Mesendoderm (in vitro differentiated cells): ENCODE measurements at regions not wholly inside any gene's neighbourhood (a gene's known extent, or its start where the extent isn't known, plus 50 kb on each side); places are given as distances from the start of the nearest gene placed in this dataset.

Source experiments
- DNase-seq: peaks from one replicate; pipeline ENCODE4 v3.0.0; 2013
- H2AK5ac ChIP-seq: 2 replicates; pipeline ENCODE4 v1.6.1; 2013; ENCODE audit warnings: low read length, inconsistent platforms
- H2BK120ac ChIP-seq: 2 replicates; pipeline ENCODE4 v1.6.1; 2013; ENCODE audit warnings: low read depth, mild to moderate bottlenecking, low read length, moderate library complexity, mixed read lengths
- H2BK15ac ChIP-seq: replicated peaks from 2 replicates; pipeline ENCODE4 v1.6.1; 2013; ENCODE audit warnings: low read depth, mild to moderate bottlenecking, moderate library complexity
- H2BK5ac ChIP-seq: 2 replicates; pipeline ENCODE4 v1.6.1; 2013; ENCODE audit warnings: low read length, inconsistent platforms
- H3K18ac ChIP-seq: 2 replicates; pipeline ENCODE4 v1.6.1; 2013; ENCODE audit warnings: mild to moderate bottlenecking, low read length, mixed read lengths
- H3K23ac ChIP-seq: one replicate; pipeline ENCODE4 v1.6.1; 2013; ENCODE audit warnings: low read length
- H3K27ac ChIP-seq: 2 replicates; pipeline ENCODE4 v1.5.1; 2013; ENCODE audit warnings: low read depth, mild to moderate bottlenecking, inconsistent platforms, low read length, moderate library complexity
- H3K27me3 ChIP-seq: 2 replicates; pipeline ENCODE4 v1.6.1; 2013; ENCODE audit warnings: low read length, control low read depth, mild to moderate bottlenecking, inconsistent platforms; ENCODE audit not compliant: insufficient read depth, poor library complexity
- H3K36me3 ChIP-seq: 2 replicates; pipeline ENCODE4 v1.6.1; 2013; ENCODE audit warnings: low read length, inconsistent platforms; ENCODE audit not compliant: control insufficient read depth, insufficient read depth
- H3K4ac ChIP-seq: one replicate; pipeline ENCODE4 v1.6.1; 2013; ENCODE audit warnings: low read depth, mild to moderate bottlenecking, low read length, moderate library complexity
- H3K4me1 ChIP-seq: 2 replicates; pipeline ENCODE4 v1.6.1; 2013; ENCODE audit warnings: low read depth, low read length, inconsistent platforms; ENCODE audit not compliant: control insufficient read depth
- H3K4me2 ChIP-seq: 2 replicates; pipeline ENCODE4 v1.6.1; 2013; ENCODE audit warnings: low read length
- H3K4me3 ChIP-seq: 2 replicates; pipeline ENCODE4 v1.5.1; 2013; ENCODE audit warnings: mild to moderate bottlenecking, low read length
- H3K56ac ChIP-seq: one replicate; pipeline ENCODE4 v1.6.1; 2013; ENCODE audit warnings: low read length
- H3K79me1 ChIP-seq: 2 replicates; pipeline ENCODE4 v1.6.1; 2013; ENCODE audit warnings: low read length, inconsistent platforms
- H3K79me2 ChIP-seq: 2 replicates; pipeline ENCODE4 v1.6.1; 2013; ENCODE audit warnings: mild to moderate bottlenecking, low read length; ENCODE audit not compliant: control insufficient read depth, insufficient read depth
- H3K9ac ChIP-seq: 2 replicates; pipeline ENCODE4 v1.6.1; 2013; ENCODE audit warnings: low read length, inconsistent platforms
- H4K5ac ChIP-seq: one replicate; pipeline ENCODE4 v1.6.1; 2013; ENCODE audit warnings: low read length
- H4K8ac ChIP-seq: one replicate; pipeline ENCODE4 v1.6.1; 2013; ENCODE audit warnings: low read depth, mild to moderate bottlenecking, control low read depth, low read length, moderate library complexity
- WGBS: extraction: QIAGEN DNeasy Blood & Tissue Kit; methylation state at CpG from one replicate; pipeline ENCODE4 v1.1.7; 2013; ENCODE audit warnings: low lambda C conversion rate, missing lambda C conversion rate; ENCODE audit not compliant: insufficient coverage; ENCODE audit errors: extremely low coverage; 5-methylcytosine and 5-hydroxymethylcytosine counted together

- no CpG with 5 or more reads among the region's 6 CpGs for WGBS
- no peak overlapping the region for H3K4me2 ChIP-seq
Measured at GRCh38 chr9:18385696-18386490, 88.1 kb upstream of the ADAMTSL1 start.

DNA sequence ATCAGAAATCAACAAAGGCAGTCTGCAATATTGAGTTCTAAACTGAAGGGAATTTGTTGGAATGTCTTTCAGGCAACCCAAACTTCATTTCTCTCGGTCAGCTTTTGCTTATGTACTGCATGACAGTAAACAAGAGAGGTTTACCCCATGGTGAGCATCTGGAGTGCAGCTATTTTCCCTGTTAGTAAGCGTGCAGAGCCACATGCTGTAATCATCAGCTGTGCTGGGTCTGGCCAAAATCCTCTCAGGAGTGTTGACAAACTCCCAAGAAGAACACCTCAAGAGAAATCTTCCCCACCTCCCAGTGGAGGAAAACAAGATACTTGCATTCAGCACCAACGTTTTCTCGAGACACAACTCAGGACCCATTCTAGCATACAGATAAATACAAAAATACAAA lies 83.6 kb upstream of the ADAMTSL1 start:
- Histone ChIP-seq H3K27me3 (no peaks in the 10 kb centered on the region), H4K8ac (no peak overlapping the region), H4K5ac (no peak overlapping the region), H3K27ac (no peak overlapping the region), H3K79me1 (no peaks in the 10 kb centered on the region), H2AK5ac (no peak overlapping the region), H3K4me3 (no peak overlapping the region), H3K4me1 (no peaks in the 10 kb centered on the region), H3K4ac (no peak overlapping the region), H3K18ac (no peak overlapping the region), H2BK120ac (no peak overlapping the region), H3K36me3 (no peaks in the 10 kb centered on the region), H3K9ac (no peak overlapping the region), H2BK5ac (no peak overlapping the region), H3K23ac (no peak overlapping the region), H3K79me2 (no peaks in the 10 kb centered on the region), H3K4me2 (no peak overlapping the region), H3K56ac (no peak overlapping the region), H2BK15ac (no peak overlapping the region)
- WGBS: no CpG with 5 or more reads among the region's 4 CpGs
- DNase-seq: no peak

More at GRCh38 chr9:18385696-18386490, 88.1 kb upstream of the ADAMTSL1 start:
- no peaks in the 10 kb centered on the region for H3K79me2 ChIP-seq
- no peak overlapping the region for H3K23ac ChIP-seq
- H3K27ac ChIP-seq: no peak overlapping the region
- H2BK5ac ChIP-seq: no peak overlapping the region
- H3K56ac ChIP-seq: no peak overlapping the region
- H3K4ac ChIP-seq: no peak overlapping the region
- no peak overlapping the region for H2BK15ac ChIP-seq
- no peak for DNase-seq
- H2BK120ac ChIP-seq: no peak overlapping the region
- no peak overlapping the region for H2AK5ac ChIP-seq
- no peak overlapping the region for H3K18ac ChIP-seq
- no peak overlapping the region for H4K8ac ChIP-seq
- H3K9ac ChIP-seq: no peak overlapping the region
- H3K27me3 ChIP-seq: no peaks in the 10 kb centered on the region
- no peaks in the 10 kb centered on the region for H3K79me1 ChIP-seq
- no peaks in the 10 kb centered on the region for H3K36me3 ChIP-seq
- no peak overlapping the region for H4K5ac ChIP-seq
- H3K4me1 ChIP-seq: no peaks in the 10 kb centered on the region
- H3K4me3 ChIP-seq: no peak overlapping the region

DNA sequence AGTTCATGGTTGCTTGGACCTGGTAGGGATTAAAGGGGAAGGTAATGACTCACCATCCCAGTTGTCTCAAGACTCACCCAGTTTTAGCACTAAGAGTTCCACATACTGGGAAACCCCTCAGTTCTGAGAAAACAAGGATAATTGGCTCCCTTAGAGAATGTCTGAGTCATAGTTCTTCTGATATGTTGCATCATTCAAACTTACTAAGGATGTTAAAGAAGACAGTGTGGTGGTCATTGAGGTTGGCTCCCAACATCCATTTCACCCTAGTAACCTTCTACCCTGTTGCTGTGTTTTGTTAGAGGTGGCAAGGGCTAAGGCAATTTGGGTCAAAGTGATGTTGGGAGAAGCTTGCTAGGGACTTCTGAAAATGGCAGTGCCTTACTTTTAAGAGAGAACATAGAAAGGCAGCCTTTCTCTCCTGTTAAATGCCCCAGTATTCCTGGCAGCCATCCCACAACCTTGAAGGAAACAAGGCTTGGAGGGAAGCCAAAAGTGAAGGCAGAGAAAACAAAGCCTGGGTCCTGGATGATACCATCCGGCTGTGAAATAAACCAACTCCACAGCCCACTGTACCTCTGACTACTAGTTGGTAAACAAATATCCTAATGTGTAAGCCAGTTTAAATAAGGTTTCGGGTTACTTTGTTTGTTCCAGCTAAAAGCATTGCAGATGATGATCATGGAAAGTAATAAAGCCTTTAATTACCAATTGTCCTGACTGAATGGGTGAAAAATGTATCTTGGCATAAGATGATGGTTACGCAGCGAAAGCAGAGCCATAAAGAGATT lies 80.4 kb upstream of the ADAMTSL1 start:
- no peak overlapping the region for H3K18ac ChIP-seq
- no peak overlapping the region for H3K27ac ChIP-seq
- H2BK15ac ChIP-seq: no peak overlapping the region
- H3K23ac ChIP-seq: no peak overlapping the region
- peak; percentile 57 for DNase-seq
- H2BK5ac ChIP-seq: no peak overlapping the region
- H4K5ac ChIP-seq: no peak overlapping the region
- no peak overlapping the region for H2AK5ac ChIP-seq
- H3K4ac ChIP-seq: no peak overlapping the region
- H3K4me2 ChIP-seq: no peak overlapping the region
- H3K36me3 ChIP-seq: no peaks in the 10 kb centered on the region
- H3K56ac ChIP-seq: no peak overlapping the region
- no peaks in the 10 kb centered on the region for H3K27me3 ChIP-seq
- no peaks in the 10 kb centered on the region for H3K79me1 ChIP-seq
- H3K4me1 ChIP-seq: no peaks in the 10 kb centered on the region
- no peaks in the 10 kb centered on the region for H3K79me2 ChIP-seq
- no peak overlapping the region for H4K8ac ChIP-seq
- H2BK120ac ChIP-seq: no peak overlapping the region
- no peak overlapping the region for H3K9ac ChIP-seq
- H3K4me3 ChIP-seq: no peak overlapping the region
- WGBS: no CpG with 5 or more reads among the region's 4 CpGs

DNA sequence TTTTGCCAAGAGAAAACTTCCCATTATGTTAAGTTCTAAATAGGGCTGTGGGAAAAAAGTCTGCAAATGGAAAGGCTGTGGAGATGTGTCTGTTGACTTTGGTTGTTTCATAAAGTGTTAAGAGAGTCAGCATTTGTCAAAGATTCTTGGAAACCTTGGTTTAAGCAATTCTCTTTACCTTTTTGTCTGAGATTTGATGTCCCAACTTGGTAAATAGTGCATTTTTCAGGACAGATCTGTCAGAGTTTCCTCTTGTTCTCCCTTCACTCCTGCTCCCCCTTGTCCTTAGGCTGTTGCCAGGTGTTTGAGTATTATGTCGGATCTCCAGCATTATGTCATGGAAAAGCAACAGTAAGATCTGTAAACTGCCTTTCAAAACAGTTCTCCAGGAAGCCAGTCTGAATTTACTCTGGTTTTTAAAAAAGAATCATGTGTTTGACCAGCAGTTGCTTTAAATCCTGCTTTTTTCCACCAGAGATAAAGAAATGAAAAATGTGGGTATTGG lies 79.1 kb upstream of the ADAMTSL1 start:
- no peak overlapping the region for H3K4me3 ChIP-seq
- no peak overlapping the region for H3K9ac ChIP-seq
- no peaks in the 10 kb centered on the region for H3K36me3 ChIP-seq
- no peaks in the 10 kb centered on the region for H3K27me3 ChIP-seq
- no peaks in the 10 kb centered on the region for H3K79me2 ChIP-seq
- no peak overlapping the region for H2BK5ac ChIP-seq
- H4K5ac ChIP-seq: no peak overlapping the region
- H4K8ac ChIP-seq: no peak overlapping the region
- no peak overlapping the region for H3K56ac ChIP-seq
- no peak overlapping the region for H3K23ac ChIP-seq
- H2BK120ac ChIP-seq: no peak overlapping the region
- H2AK5ac ChIP-seq: no peak overlapping the region
- no peak overlapping the region for H3K4ac ChIP-seq
- DNase-seq: no peak
- no peaks in the 10 kb centered on the region for H3K4me1 ChIP-seq
- H3K27ac ChIP-seq: no peak overlapping the region
- no peak overlapping the region for H3K4me2 ChIP-seq
- H3K79me1 ChIP-seq: no peaks in the 10 kb centered on the region
- no peak overlapping the region for H2BK15ac ChIP-seq
- WGBS: no CpG with 5 or more reads among the region's 1 CpG
- no peak overlapping the region for H3K18ac ChIP-seq

DNA sequence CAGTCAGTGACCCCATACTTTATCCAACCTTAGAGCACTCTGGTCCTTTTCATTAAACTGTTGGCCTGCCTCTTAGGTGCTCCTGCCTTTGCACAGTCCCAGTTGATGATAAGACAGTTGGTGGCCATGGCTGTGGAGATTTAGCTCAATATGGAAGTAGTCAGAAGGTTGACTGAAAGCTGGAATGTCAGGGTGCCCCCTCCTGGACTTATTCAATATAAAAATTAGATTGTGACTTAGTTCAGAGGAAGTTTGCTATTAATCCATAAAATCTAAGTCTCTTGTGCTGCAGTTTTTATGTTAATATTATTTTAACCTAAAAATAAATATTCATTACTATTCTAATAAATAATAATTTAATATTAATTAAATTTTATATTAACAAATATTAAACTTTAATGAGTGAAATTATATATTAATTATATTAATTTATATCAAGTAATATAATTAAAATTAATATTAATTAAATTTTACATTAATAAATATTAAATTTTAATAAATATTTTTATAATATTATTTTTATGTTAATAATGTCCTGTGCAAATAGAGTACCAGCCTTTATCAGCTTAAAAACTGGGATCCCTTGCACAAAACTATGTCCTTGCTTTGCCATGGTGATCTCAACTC lies 77.7 kb upstream of the ADAMTSL1 start:
- Histone ChIP-seq H3K27ac (no peak overlapping the region), H3K79me1 (no peaks in the 10 kb centered on the region), H3K79me2 (no peaks in the 10 kb centered on the region), H3K56ac (no peak overlapping the region), H2BK120ac (no peak overlapping the region), H2AK5ac (no peak overlapping the region), H3K18ac (no peak overlapping the region), H3K4me3 (no peak overlapping the region), H3K9ac (no peak overlapping the region), H3K4me1 (no peaks in the 10 kb centered on the region), H4K5ac (no peak overlapping the region), H4K8ac (no peak overlapping the region), H3K23ac (no peak overlapping the region), H3K4ac (no peak overlapping the region), H3K4me2 (no peak overlapping the region), H3K27me3 (no peaks in the 10 kb centered on the region), H3K36me3 (no peaks in the 10 kb centered on the region), H2BK15ac (no peak overlapping the region), H2BK5ac (no peak overlapping the region)
- peak; percentile 32 for DNase-seq
